HG03045 (cell line): ENCODE measurements at regions not wholly inside any gene's neighbourhood (a gene's known extent, or its start where the extent isn't known, plus 50 kb on each side); places are given as distances from the start of the nearest gene placed in this dataset.

Experiments
- ATAC-seq: cut with Tn5 transposase; IDR thresholded peaks from one replicate; pipeline ENCODE4 v1.9.1; 2021; ENCODE audit warnings: mild to moderate bottlenecking, moderate library complexity; ENCODE audit not compliant: unreplicated experiment

- no peak for ATAC-seq
These were observed 159.8 kb upstream of the MITF start for GRCh38 chr3:69579306-69580041.

GRCh38 chr3:69569520-69569919, 169.7 kb upstream of the MITF start:
- no peak for ATAC-seq

- ATAC-seq: no peak
These were observed 170.3 kb upstream of the MITF start for GRCh38 chr3:69568951-69569350.

- no peak for ATAC-seq
These were observed 170.8 kb upstream of the MITF start for GRCh38 chr3:69568458-69568857.

- ATAC-seq: no peak
These were observed 171.6 kb upstream of the MITF start for GRCh38 chr3:69567710-69568052.

GRCh38 chr3:69567023-69567709, 172.1 kb upstream of the MITF start:
- no peak for ATAC-seq

GRCh38 chr3:69566275-69566674, 173.0 kb upstream of the MITF start:
- no peak for ATAC-seq

- ATAC-seq: no peak
These were observed 173.9 kb upstream of the MITF start for GRCh38 chr3:69565316-69565715.

GRCh38 chr3:69563981-69564380, 175.3 kb upstream of the MITF start:
- no peak for ATAC-seq

- ATAC-seq: no peak
These were observed 176.1 kb upstream of the MITF start for GRCh38 chr3:69563151-69563550.

- no peak for ATAC-seq
These were observed 176.1 kb upstream of the FRMD4B start for GRCh38 chr3:69562020-69562419.

GRCh38 chr3:69560818-69561217, 174.9 kb upstream of the FRMD4B start:
- no peak for ATAC-seq

GRCh38 chr3:69560116-69560515, 174.2 kb upstream of the FRMD4B start:
- ATAC-seq: no peak

GRCh38 chr3:69558912-69559311, 173.0 kb upstream of the FRMD4B start:
- ATAC-seq: no peak

GRCh38 chr3:69554576-69554975, 168.7 kb upstream of the FRMD4B start:
- no peak for ATAC-seq

- ATAC-seq: no peak
These were observed 168.0 kb upstream of the FRMD4B start for GRCh38 chr3:69553888-69554287.

- no peak for ATAC-seq
These were observed 161.6 kb upstream of the FRMD4B start for GRCh38 chr3:69547461-69547880.

- no peak for ATAC-seq
These were observed 157.0 kb upstream of the FRMD4B start for GRCh38 chr3:69542805-69543429.

- no peak for ATAC-seq
These were observed 156.4 kb upstream of the FRMD4B start for GRCh38 chr3:69542089-69542804.

GRCh38 chr3:69541711-69542088, 155.8 kb upstream of the FRMD4B start:
- no peak for ATAC-seq

- no peak for ATAC-seq
These were observed 155.1 kb upstream of the FRMD4B start for GRCh38 chr3:69540706-69541581.
